ENCODE measurements at regions not wholly inside any gene's neighbourhood (a gene's known extent, or its start where the extent isn't known, plus 50 kb on each side); places are given as distances from the start of the nearest gene placed in this dataset.

DNA sequence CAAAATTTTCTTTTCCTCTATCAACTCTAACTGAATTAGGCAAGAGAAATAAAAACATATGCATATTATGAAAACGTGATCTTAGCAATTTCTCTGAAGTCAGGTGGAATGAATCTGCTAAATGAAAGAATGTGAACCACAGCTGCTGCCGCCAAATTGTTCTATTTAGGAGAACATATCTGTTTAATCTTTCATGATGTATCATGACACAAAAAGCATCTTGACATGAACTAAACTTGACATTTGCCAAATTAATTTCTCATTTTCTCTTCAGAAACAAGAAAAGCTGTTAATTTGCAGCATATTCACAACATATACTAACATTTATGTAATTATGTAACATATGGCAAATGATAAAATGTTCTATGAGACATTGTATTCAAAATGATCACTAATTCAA lies 1237.9 kb downstream of the TECRL start:
- H3K4me3 ChIP-seq = no peak overlapping the region
- no peaks in the 10 kb centered on the region for H3K9me3 ChIP-seq
- intact Hi-C loops (cut with DNase I; ENCODE audit: low total_unique reads) = no loop called here
- WGBS, 2 donors = 67 to 71% methylated on average over 2 of the region's 2 CpGs
- H3K36me3 ChIP-seq (ENCODE audit: low read depth, missing control alignments) = no peaks in the 10 kb centered on the region
- no peak overlapping the region for H3K27ac ChIP-seq
- TF ChIP-seq POLR2A (IDR thresholded peaks at IDR 0.05) = no peak
- TF ChIP-seq, protein P1, sequence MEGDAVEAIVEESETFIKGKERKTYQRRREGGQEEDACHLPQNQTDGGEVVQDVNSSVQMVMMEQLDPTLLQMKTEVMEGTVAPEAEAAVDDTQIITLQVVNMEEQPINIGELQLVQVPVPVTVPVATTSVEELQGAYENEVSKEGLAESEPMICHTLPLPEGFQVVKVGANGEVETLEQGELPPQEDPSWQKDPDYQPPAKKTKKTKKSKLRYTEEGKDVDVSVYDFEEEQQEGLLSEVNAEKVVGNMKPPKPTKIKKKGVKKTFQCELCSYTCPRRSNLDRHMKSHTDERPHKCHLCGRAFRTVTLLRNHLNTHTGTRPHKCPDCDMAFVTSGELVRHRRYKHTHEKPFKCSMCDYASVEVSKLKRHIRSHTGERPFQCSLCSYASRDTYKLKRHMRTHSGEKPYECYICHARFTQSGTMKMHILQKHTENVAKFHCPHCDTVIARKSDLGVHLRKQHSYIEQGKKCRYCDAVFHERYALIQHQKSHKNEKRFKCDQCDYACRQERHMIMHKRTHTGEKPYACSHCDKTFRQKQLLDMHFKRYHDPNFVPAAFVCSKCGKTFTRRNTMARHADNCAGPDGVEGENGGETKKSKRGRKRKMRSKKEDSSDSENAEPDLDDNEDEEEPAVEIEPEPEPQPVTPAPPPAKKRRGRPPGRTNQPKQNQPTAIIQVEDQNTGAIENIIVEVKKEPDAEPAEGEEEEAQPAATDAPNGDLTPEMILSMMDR (IDR thresholded peaks at IDR 0.05) = no peak
- no peaks in the 10 kb centered on the region for H3K4me1 ChIP-seq
- H3K27me3 ChIP-seq = no peaks in the 10 kb centered on the region
- DNase-seq = no peak

DNA sequence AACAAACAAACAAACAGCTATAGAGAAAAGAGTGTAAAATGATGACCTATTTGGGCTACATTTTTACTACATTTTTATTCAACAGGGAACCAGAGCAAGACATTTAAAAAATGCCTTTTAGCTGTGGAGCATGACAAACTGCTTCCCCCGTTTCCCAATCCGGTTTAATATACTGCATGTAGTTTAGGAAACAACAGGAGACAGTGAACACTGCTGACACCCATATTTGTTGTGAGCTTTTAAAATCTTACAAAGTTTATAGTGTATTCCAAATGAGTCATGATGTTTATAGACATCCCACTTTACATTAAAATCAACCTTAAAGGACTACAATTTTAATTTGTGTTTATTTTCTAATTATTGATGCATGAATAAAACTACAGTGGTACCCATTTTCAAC lies 1238.3 kb downstream of the TECRL start:
- intact Hi-C loops (cut with DNase I; ENCODE audit: low total_unique reads) = no loop called here
- Histone ChIP-seq H3K27ac (no peak overlapping the region), H3K36me3 (ENCODE audit: low read depth, missing control alignments) (no peaks in the 10 kb centered on the region), H3K4me1 (no peaks in the 10 kb centered on the region), H3K27me3 (no peaks in the 10 kb centered on the region), H3K4me3 (no peak overlapping the region), H3K9me3 (no peaks in the 10 kb centered on the region)
- TF ChIP-seq, protein P1 (IDR thresholded peaks at IDR 0.05) = no peak
- no peak for TF ChIP-seq POLR2A (IDR thresholded peaks at IDR 0.05)
- DNase-seq = no peak
- WGBS, 2 donors = 65 to 72% methylated on average over 2 of the region's 2 CpGs

DNA sequence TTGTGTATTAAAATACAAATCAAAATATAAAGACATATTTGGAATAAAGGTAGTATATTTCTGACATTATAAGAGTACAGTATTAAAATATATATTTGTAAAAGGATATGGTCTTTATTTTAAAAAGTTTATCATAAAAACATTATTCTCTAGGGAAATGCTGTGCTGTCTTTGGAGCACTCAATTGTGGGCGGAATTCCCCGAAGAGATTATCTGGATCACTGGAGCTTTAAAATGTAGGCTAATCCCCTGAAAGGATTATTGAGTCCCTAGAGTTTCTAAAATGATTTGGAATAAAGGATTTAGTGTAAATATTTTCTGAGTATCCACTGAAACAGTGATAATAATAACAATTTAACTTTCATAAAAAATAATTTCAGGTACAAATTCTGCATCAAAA lies 1239.4 kb downstream of the TECRL start:
- intact Hi-C loops (cut with DNase I; ENCODE audit: low total_unique reads) = no loop called here
- 83 to 87% methylated on average over 2 of the region's 2 CpGs for WGBS, 2 donors

DNA sequence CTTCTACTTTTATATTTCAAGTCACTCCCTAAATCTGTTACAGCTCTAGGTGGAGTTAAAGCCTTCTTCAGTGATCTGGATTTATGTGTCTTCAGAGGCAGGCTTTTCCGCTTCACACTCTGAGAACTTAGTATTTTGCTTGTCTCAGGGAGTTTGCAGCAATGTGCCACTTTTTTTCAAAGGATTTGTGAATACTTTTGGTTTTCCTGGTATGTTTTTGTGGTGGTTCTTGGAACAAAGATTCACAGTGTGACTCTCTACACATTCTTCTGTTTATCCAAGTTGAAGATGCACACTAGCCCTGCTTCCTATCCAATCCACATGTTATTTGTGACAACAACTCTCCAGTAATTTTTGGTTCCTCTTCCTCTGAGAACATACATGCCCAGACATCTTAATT lies 1253.7 kb downstream of the TECRL start:
- Histone ChIP-seq H3K27ac (no peak overlapping the region), H3K27me3 (no peaks in the 10 kb centered on the region), H3K9me3 (no peaks in the 10 kb centered on the region), H3K4me3 (no peak overlapping the region), H3K4me1 (no peaks in the 10 kb centered on the region), H3K36me3 (ENCODE audit: low read depth, missing control alignments) (no peaks in the 10 kb centered on the region)
- no peak for TF ChIP-seq POLR2A (IDR thresholded peaks at IDR 0.05)
- TF ChIP-seq, protein P1 (IDR thresholded peaks at IDR 0.05) = no peak
- intact Hi-C loops (cut with DNase I; ENCODE audit: low total_unique reads) = no loop called here
- no peak for DNase-seq
- WGBS, 2 donors = 85 to 88% methylated on average over 1 of the region's 1 CpG

More for the DNA sequence above, 1239.4 kb downstream of the TECRL start:
- DNase-seq = no peak
- H3K36me3 ChIP-seq (ENCODE audit: low read depth, missing control alignments) = no peaks in the 10 kb centered on the region
- TF ChIP-seq POLR2A (IDR thresholded peaks at IDR 0.05) = no peak
- TF ChIP-seq, protein P1 (IDR thresholded peaks at IDR 0.05) = no peak
- H3K4me3 ChIP-seq = no peak overlapping the region
- no peaks in the 10 kb centered on the region for H3K27me3 ChIP-seq
- no peak overlapping the region for H3K27ac ChIP-seq
- H3K4me1 ChIP-seq = no peaks in the 10 kb centered on the region
- no peaks in the 10 kb centered on the region for H3K9me3 ChIP-seq

DNA sequence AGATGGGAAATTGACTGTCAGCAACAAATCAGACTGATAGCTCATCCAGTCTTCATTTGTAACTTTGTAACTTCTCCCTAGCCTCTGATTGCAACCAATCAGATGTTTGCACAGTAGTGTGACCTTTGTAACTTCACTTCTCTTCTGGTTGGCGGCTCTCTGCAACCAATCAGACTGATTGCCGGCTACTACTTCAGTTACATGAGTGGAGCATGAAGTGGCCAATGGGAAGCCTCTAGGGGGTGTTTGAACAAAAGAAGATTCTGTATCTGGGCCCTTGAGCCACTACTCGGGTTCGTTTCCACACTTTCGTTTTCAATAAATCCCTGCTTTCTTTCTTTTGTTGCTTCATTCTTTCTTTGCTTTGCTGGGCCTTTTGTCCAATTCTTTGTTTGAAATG lies 1285.8 kb downstream of the TECRL start:
- Histone ChIP-seq H3K4me3 (no peak overlapping the region), H3K4me1 (no peaks in the 10 kb centered on the region), H3K27me3 (no peaks in the 10 kb centered on the region), H3K27ac (peak overlapping the region in 1 of 2 donors; percentile 55), H3K9me3 (no peaks in the 10 kb centered on the region), H3K36me3 (ENCODE audit: low read depth, missing control alignments) (no peaks in the 10 kb centered on the region)
- TF ChIP-seq POLR2A (IDR thresholded peaks at IDR 0.05) = no peak
- TF ChIP-seq, protein P1 (IDR thresholded peaks at IDR 0.05) = no peak
- intact Hi-C loops (cut with DNase I; ENCODE audit: low total_unique reads) = no loop called here
- WGBS, 2 donors = 49 to 51% methylated on average over 5 of the region's 5 CpGs
- DNase-seq = peak; percentile 92

Data from testis (tissue), 2 donors.